ENCODE measurements at regions not wholly inside any gene's neighbourhood (a gene's known extent, or its start where the extent isn't known, plus 50 kb on each side); places are given as distances from the start of the nearest gene placed in this dataset.

DNA sequence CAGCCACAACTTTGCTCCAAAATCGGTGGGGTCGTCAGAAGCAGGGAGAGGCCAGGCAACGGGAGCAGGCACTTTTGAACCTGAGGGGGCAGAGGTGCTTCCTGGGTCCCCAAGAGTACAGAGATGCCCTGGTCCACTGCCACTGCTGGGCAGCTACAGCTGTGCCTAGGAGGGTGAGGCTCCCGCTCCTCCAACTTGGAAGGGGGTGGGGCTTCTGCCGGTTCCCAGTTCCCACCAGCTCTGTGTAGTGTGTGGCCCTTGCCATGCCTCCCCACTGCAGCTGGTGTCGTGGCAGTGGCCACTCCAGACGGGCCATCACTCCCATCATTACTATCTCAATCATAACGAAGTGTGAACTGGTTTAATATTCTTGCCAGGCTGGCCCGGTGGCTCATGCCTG, 1496.3 kb downstream of the PCDH7 start:
- Histone ChIP-seq H3K27me3 (replicated peaks; ENCODE audit: control insufficient read depth, insufficient read depth, low read length) (no peaks in the 10 kb centered on the region), H3K36me3 (ENCODE audit: control insufficient read depth, insufficient read depth, low read length, severe bottlenecking) (no peaks in the 10 kb centered on the region), H3K4me1 (ENCODE audit: control insufficient read depth, insufficient read depth, low read length) (no peaks in the 10 kb centered on the region), H3K9ac (ENCODE audit: low read length) (no peak overlapping the region), H3K9me3 (ENCODE audit: control insufficient read depth, low read length) (no peaks in the 10 kb centered on the region), H3K4me3 (ENCODE audit: low read length) (no peak overlapping the region)
- no peak for DNase-seq (ENCODE audit: low read depth)

- Histone ChIP-seq H3K4me3 (ENCODE audit: low read length) (no peak overlapping the region), H3K36me3 (ENCODE audit: control insufficient read depth, insufficient read depth, low read length, severe bottlenecking) (no peaks in the 10 kb centered on the region), H3K27me3 (replicated peaks; ENCODE audit: control insufficient read depth, insufficient read depth, low read length) (no peaks in the 10 kb centered on the region), H3K9me3 (ENCODE audit: control insufficient read depth, low read length) (no peaks in the 10 kb centered on the region), H3K9ac (ENCODE audit: low read length) (no peak overlapping the region), H3K4me1 (ENCODE audit: control insufficient read depth, insufficient read depth, low read length) (no peaks in the 10 kb centered on the region)
- peak; percentile 21 for DNase-seq (ENCODE audit: low read depth)
These were observed 1499.3 kb downstream of the PCDH7 start for GRCh38 chr4:32219306-32220075.

DNA sequence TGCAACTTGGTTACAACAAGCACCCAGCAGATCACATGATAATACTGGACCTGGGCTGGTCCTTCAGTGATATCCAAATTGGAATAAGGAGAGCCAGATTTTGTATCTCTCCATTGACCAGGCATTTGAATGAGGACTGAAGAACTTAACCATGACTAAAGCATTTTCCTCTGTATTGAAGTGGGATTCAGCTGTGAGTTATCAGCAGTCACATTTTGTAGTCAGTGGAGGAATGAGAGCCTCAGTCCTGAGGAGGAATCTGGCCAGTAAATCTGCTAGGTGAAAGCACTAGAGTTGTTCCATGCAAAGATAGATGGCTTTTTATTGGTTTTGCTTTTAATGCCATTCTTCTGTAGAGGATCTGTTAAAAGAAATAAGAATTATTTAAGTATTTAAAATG, 1506.0 kb downstream of the PCDH7 start:
- no peak overlapping the region for H3K4me3 ChIP-seq (ENCODE audit: low read length)
- no peaks in the 10 kb centered on the region for H3K4me1 ChIP-seq (ENCODE audit: control insufficient read depth, insufficient read depth, low read length)
- H3K9me3 ChIP-seq (ENCODE audit: control insufficient read depth, low read length): no peaks in the 10 kb centered on the region
- H3K27me3 ChIP-seq (replicated peaks; ENCODE audit: control insufficient read depth, insufficient read depth, low read length): no peaks in the 10 kb centered on the region
- no peak for DNase-seq (ENCODE audit: low read depth)
- H3K36me3 ChIP-seq (ENCODE audit: control insufficient read depth, insufficient read depth, low read length, severe bottlenecking): no peaks in the 10 kb centered on the region
- H3K9ac ChIP-seq (ENCODE audit: low read length): no peak overlapping the region

DNA sequence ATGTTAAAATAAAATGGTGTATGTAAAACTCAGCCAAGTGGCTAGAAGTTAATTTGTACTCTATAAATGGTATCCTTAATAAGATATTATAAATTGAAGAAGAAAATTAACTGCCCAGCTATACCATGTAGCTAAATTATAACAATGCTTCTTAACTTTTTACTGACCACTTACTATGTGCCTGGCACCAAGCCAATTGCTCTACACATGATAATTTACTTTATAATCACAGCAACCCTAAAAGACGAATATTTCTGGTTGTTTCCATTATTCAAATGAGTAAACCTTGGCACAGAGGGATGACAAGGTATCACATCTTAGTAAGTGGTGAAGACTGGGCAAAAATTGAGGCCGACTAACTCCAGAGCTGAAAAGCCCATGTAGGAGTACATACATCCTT, 1506.6 kb downstream of the PCDH7 start:
- Histone ChIP-seq H3K4me3 (ENCODE audit: low read length) (no peak overlapping the region), H3K9me3 (ENCODE audit: control insufficient read depth, low read length) (no peaks in the 10 kb centered on the region), H3K9ac (ENCODE audit: low read length) (no peak overlapping the region), H3K4me1 (ENCODE audit: control insufficient read depth, insufficient read depth, low read length) (no peaks in the 10 kb centered on the region), H3K27me3 (replicated peaks; ENCODE audit: control insufficient read depth, insufficient read depth, low read length) (no peaks in the 10 kb centered on the region), H3K36me3 (ENCODE audit: control insufficient read depth, insufficient read depth, low read length, severe bottlenecking) (no peaks in the 10 kb centered on the region)
- no peak for DNase-seq (ENCODE audit: low read depth)

- Histone ChIP-seq H3K4me1 (ENCODE audit: control insufficient read depth, insufficient read depth, low read length) (no peaks in the 10 kb centered on the region), H3K4me3 (ENCODE audit: low read length) (no peak overlapping the region), H3K36me3 (ENCODE audit: control insufficient read depth, insufficient read depth, low read length, severe bottlenecking) (no peaks in the 10 kb centered on the region), H3K9me3 (ENCODE audit: control insufficient read depth, low read length) (no peaks in the 10 kb centered on the region), H3K9ac (ENCODE audit: low read length) (no peak overlapping the region), H3K27me3 (replicated peaks; ENCODE audit: control insufficient read depth, insufficient read depth, low read length) (no peaks in the 10 kb centered on the region)
- DNase-seq (ENCODE audit: low read depth): no peak
These were observed 1523.8 kb downstream of the PCDH7 start for GRCh38 chr4:32243926-32244325.

DNA sequence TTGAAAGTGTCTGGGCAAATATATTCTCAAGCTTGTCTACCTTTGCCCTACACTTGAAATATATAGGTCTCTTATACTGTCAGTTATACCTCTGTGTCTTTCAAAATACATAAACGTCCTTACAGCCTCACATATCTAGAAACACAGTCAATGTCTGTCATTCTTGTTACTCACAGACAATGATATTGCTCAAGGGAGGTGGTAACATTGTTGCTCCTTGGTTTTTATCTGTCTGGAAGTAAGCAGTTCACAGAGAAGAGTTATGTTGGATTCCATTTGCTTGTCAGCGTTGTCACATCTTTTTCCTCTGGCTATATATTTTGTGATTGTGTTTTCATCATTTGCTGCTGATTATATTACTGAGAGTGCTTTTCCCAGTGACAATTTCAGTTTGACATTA, 1528.9 kb downstream of the PCDH7 start:
- no peaks in the 10 kb centered on the region for H3K27me3 ChIP-seq (replicated peaks; ENCODE audit: control insufficient read depth, insufficient read depth, low read length)
- H3K9me3 ChIP-seq (ENCODE audit: control insufficient read depth, low read length): no peaks in the 10 kb centered on the region
- DNase-seq (ENCODE audit: low read depth): no peak
- no peak overlapping the region for H3K9ac ChIP-seq (ENCODE audit: low read length)
- H3K36me3 ChIP-seq (ENCODE audit: control insufficient read depth, insufficient read depth, low read length, severe bottlenecking): no peaks in the 10 kb centered on the region
- no peak overlapping the region for H3K4me3 ChIP-seq (ENCODE audit: low read length)
- H3K4me1 ChIP-seq (ENCODE audit: control insufficient read depth, insufficient read depth, low read length): no peaks in the 10 kb centered on the region

DNA sequence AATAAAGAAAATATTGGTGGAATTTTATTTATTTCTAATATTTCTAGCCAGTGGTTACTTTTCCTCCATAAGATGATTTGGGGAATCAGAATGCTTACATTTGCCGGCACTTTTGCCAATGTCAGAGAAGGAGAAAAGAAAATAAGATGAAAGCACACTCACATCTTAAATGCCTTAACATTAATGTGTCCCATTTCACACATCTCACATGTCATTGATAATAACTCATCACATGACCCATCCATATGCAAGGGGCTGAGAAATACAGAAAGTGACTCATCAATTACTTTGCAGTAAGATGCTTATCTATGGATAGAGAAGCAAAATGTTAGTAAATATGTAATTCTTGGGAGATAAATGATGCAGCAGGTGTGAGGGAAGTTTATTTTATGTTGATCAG, 1531.0 kb downstream of the PCDH7 start:
- no peaks in the 10 kb centered on the region for H3K9me3 ChIP-seq (ENCODE audit: control insufficient read depth, low read length)
- H3K27me3 ChIP-seq (replicated peaks; ENCODE audit: control insufficient read depth, insufficient read depth, low read length): no peaks in the 10 kb centered on the region
- H3K9ac ChIP-seq (ENCODE audit: low read length): no peak overlapping the region
- H3K4me3 ChIP-seq (ENCODE audit: low read length): no peak overlapping the region
- no peak for DNase-seq (ENCODE audit: low read depth)
- no peaks in the 10 kb centered on the region for H3K4me1 ChIP-seq (ENCODE audit: control insufficient read depth, insufficient read depth, low read length)
- H3K36me3 ChIP-seq (ENCODE audit: control insufficient read depth, insufficient read depth, low read length, severe bottlenecking): no peaks in the 10 kb centered on the region

GRCh38 chr4:32251926-32252325, 1531.8 kb downstream of the PCDH7 start:
- no peaks in the 10 kb centered on the region for H3K9me3 ChIP-seq (ENCODE audit: control insufficient read depth, low read length)
- no peak for DNase-seq (ENCODE audit: low read depth)

GRCh38 chr4:32254216-32254615, 1534.0 kb downstream of the PCDH7 start:
- DNase-seq (ENCODE audit: low read depth): no peak
- no peaks in the 10 kb centered on the region for H3K27me3 ChIP-seq (replicated peaks; ENCODE audit: control insufficient read depth, insufficient read depth, low read length)
- no peaks in the 10 kb centered on the region for H3K4me1 ChIP-seq (ENCODE audit: control insufficient read depth, insufficient read depth, low read length)
- no peaks in the 10 kb centered on the region for H3K9me3 ChIP-seq (ENCODE audit: control insufficient read depth, low read length)
- H3K9ac ChIP-seq (ENCODE audit: low read length): no peak overlapping the region
- no peaks in the 10 kb centered on the region for H3K36me3 ChIP-seq (ENCODE audit: control insufficient read depth, insufficient read depth, low read length, severe bottlenecking)
- H3K4me3 ChIP-seq (ENCODE audit: low read length): no peak overlapping the region

More at GRCh38 chr4:32251926-32252325, 1531.8 kb downstream of the PCDH7 start:
- no peaks in the 10 kb centered on the region for H3K27me3 ChIP-seq (replicated peaks; ENCODE audit: control insufficient read depth, insufficient read depth, low read length)
- H3K9ac ChIP-seq (ENCODE audit: low read length): no peak overlapping the region
- H3K36me3 ChIP-seq (ENCODE audit: control insufficient read depth, insufficient read depth, low read length, severe bottlenecking): no peaks in the 10 kb centered on the region
- H3K4me1 ChIP-seq (ENCODE audit: control insufficient read depth, insufficient read depth, low read length): no peaks in the 10 kb centered on the region
- H3K4me3 ChIP-seq (ENCODE audit: low read length): no peak overlapping the region

GRCh38 chr4:32258986-32259385, 1538.8 kb downstream of the PCDH7 start:
- H3K4me1 ChIP-seq (ENCODE audit: control insufficient read depth, insufficient read depth, low read length): no peaks in the 10 kb centered on the region
- no peaks in the 10 kb centered on the region for H3K9me3 ChIP-seq (ENCODE audit: control insufficient read depth, low read length)
- no peak overlapping the region for H3K9ac ChIP-seq (ENCODE audit: low read length)
- DNase-seq (ENCODE audit: low read depth): no peak
- no peaks in the 10 kb centered on the region for H3K27me3 ChIP-seq (replicated peaks; ENCODE audit: control insufficient read depth, insufficient read depth, low read length)
- no peak overlapping the region for H3K4me3 ChIP-seq (ENCODE audit: low read length)
- H3K36me3 ChIP-seq (ENCODE audit: control insufficient read depth, insufficient read depth, low read length, severe bottlenecking): no peaks in the 10 kb centered on the region

GRCh38 chr4:32261196-32261595, 1541.0 kb downstream of the PCDH7 start:
- Histone ChIP-seq H3K9ac (ENCODE audit: low read length) (no peak overlapping the region), H3K9me3 (ENCODE audit: control insufficient read depth, low read length) (no peaks in the 10 kb centered on the region), H3K36me3 (ENCODE audit: control insufficient read depth, insufficient read depth, low read length, severe bottlenecking) (no peaks in the 10 kb centered on the region), H3K4me3 (ENCODE audit: low read length) (no peak overlapping the region), H3K4me1 (ENCODE audit: control insufficient read depth, insufficient read depth, low read length) (no peaks in the 10 kb centered on the region), H3K27me3 (replicated peaks; ENCODE audit: control insufficient read depth, insufficient read depth, low read length) (no peaks in the 10 kb centered on the region)
- DNase-seq (ENCODE audit: low read depth): no peak

DNA sequence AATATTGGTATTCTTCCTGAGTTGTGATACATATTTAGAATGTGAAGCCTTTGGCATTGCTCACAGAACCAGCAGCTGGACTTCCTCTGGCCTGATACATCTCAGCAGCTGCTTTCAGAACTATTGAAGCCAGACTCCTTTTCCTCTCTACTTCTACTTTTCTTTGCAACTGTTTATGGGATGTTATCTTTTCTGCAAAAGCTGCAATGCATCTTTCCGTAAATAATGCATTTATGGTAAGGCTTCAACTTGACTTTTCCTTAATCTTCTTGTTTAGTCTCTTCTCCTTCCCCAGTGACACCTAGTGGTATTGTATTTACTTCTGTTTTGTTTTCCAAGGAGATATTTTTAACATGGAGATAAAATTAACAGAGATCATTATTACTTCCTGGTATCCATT, 1548.7 kb downstream of the PCDH7 start:
- H3K27me3 ChIP-seq (replicated peaks; ENCODE audit: control insufficient read depth, insufficient read depth, low read length): no peaks in the 10 kb centered on the region
- peak; percentile 60 for DNase-seq (ENCODE audit: low read depth)

More for the DNA sequence above, 1548.7 kb downstream of the PCDH7 start:
- H3K4me3 ChIP-seq (ENCODE audit: low read length): no peak overlapping the region
- H3K9me3 ChIP-seq (ENCODE audit: control insufficient read depth, low read length): no peaks in the 10 kb centered on the region
- H3K9ac ChIP-seq (ENCODE audit: low read length): no peak overlapping the region
- no peaks in the 10 kb centered on the region for H3K36me3 ChIP-seq (ENCODE audit: control insufficient read depth, insufficient read depth, low read length, severe bottlenecking)
- H3K4me1 ChIP-seq (ENCODE audit: control insufficient read depth, insufficient read depth, low read length): no peaks in the 10 kb centered on the region

All from adipocyte (in vitro differentiated cells).